ENCODE measurements at regions not wholly inside any gene's neighbourhood (a gene's known extent, or its start where the extent isn't known, plus 50 kb on each side); places are given as distances from the start of the nearest gene placed in this dataset.

DNA sequence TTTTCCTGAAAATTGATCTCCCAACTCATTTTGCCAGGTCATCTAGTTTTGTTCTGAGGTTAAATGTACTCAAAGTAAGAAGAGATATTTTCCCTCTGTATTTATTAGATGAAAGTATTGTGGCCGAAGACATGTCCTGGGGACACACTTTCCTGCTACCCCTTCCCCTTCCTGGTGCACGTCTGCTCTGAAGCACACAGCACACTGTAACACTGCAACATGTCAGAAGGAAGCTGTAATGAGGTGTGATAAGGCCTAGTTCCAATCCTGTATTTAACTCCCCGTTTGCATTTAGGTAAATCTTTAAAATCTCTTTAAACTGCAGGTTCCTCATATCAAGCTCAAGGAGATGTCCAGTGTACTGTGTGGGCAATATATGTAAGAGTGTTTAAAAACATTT, 99.4 kb downstream of the HDGFL1 start:
- TF ChIP-seq, protein P1, sequence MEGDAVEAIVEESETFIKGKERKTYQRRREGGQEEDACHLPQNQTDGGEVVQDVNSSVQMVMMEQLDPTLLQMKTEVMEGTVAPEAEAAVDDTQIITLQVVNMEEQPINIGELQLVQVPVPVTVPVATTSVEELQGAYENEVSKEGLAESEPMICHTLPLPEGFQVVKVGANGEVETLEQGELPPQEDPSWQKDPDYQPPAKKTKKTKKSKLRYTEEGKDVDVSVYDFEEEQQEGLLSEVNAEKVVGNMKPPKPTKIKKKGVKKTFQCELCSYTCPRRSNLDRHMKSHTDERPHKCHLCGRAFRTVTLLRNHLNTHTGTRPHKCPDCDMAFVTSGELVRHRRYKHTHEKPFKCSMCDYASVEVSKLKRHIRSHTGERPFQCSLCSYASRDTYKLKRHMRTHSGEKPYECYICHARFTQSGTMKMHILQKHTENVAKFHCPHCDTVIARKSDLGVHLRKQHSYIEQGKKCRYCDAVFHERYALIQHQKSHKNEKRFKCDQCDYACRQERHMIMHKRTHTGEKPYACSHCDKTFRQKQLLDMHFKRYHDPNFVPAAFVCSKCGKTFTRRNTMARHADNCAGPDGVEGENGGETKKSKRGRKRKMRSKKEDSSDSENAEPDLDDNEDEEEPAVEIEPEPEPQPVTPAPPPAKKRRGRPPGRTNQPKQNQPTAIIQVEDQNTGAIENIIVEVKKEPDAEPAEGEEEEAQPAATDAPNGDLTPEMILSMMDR (IDR thresholded peaks at IDR 0.05; ENCODE audit: borderline replicate concordance, extremely low read depth, low read length, poor library complexity, severe bottlenecking): no peak
- no peak for TF ChIP-seq EZH2 (IDR thresholded peaks at IDR 0.05; ENCODE audit: borderline replicate concordance, low read depth, low read length, severe bottlenecking)

Measured in DND-41 (cell line).